Right atrium auricular region (tissue), 2 donors: ENCODE measurements at regions not wholly inside any gene's neighbourhood (a gene's known extent, or its start where the extent isn't known, plus 50 kb on each side); places are given as distances from the start of the nearest gene placed in this dataset.

Experiments used
- DNase-seq: peaks from one replicate; pipeline ENCODE4 v3.0.0-alpha.2; 2019; ENCODE audit warnings: low spot score
- H3K27ac ChIP-seq, 2 donors: fragments of 200-600 bp; sonication (generic); 1 replicate in 1 of 2; 2 replicates in 1 of 2; pipeline ENCODE4 v1.5.1; 2016 to 2019
- H3K27me3 ChIP-seq, 2 donors: fragments of 200-600 bp; sonication (generic); one replicate each; pipeline versions ENCODE4 v1.5.1 to v1.6.0; 2017 to 2019
- H3K36me3 ChIP-seq: fragments of 200-600 bp; sonication (generic); one replicate; pipeline ENCODE4 v1.5.1; 2016
- H3K4me1 ChIP-seq, 2 donors: fragments of 200-600 bp; sonication (generic); one replicate each; pipeline versions ENCODE4 v1.5.1 to v1.6.0; 2017 to 2019
- H3K4me3 ChIP-seq, 2 donors: fragments of 200-600 bp; sonication (generic); 1 replicate in 1 of 2; 2 replicates in 1 of 2; pipeline ENCODE4 v1.5.1; 2017 to 2019; ENCODE audit warnings: mild to moderate bottlenecking in 1 of 2, moderate library complexity in 1 of 2
- H3K9me3 ChIP-seq, 2 donors: fragments of 200-600 bp; sonication (generic); one replicate each; pipeline ENCODE4 v1.5.1; 2019
- CTCF ChIP-seq, 2 donors: fragments of 200-600 bp; sonication (generic); IDR thresholded peaks; one replicate each; pipeline ENCODE4 v1.5.1; 2019; ENCODE audit warnings: antibody characterized with exemption in 2 of 2

- H3K9me3 ChIP-seq, result no peaks in the 10 kb centered on the region
- no peak overlapping the region for H3K27ac ChIP-seq
- DNase-seq, result no peak
- H3K4me1 ChIP-seq, result peaks cover 0 to 14% of the 10 kb centered on the region in 2 donors
- H3K4me3 ChIP-seq, result no peak overlapping the region
- no peaks in the 10 kb centered on the region for H3K36me3 ChIP-seq
- no peak for TF ChIP-seq CTCF (IDR thresholded peaks at IDR 0.05)
- no peaks in the 10 kb centered on the region for H3K27me3 ChIP-seq
These were observed 187.2 kb downstream of the ARHGAP12 start for GRCh38 chr10:31741473-31741872.

GRCh38 chr10:31739711-31740110 is 188.9 kb downstream of the ARHGAP12 start:
- Histone ChIP-seq H3K36me3 (no peaks in the 10 kb centered on the region), H3K27ac (peak overlapping the region in 1 of 2 donors; percentile 18), H3K9me3 (no peaks in the 10 kb centered on the region), H3K4me1 (peaks cover 0 to 11% of the 10 kb centered on the region in 2 donors), H3K4me3 (no peak overlapping the region), H3K27me3 (no peaks in the 10 kb centered on the region)
- DNase-seq, result no peak
- no peak for TF ChIP-seq CTCF (IDR thresholded peaks at IDR 0.05)

- TF ChIP-seq CTCF (IDR thresholded peaks at IDR 0.05), result no peak
- Histone ChIP-seq H3K27ac (peak overlapping the region in 1 of 2 donors; percentile 18), H3K36me3 (no peaks in the 10 kb centered on the region), H3K9me3 (no peaks in the 10 kb centered on the region), H3K4me3 (no peak overlapping the region), H3K4me1 (peaks cover 0 to 11% of the 10 kb centered on the region in 2 donors), H3K27me3 (no peaks in the 10 kb centered on the region)
- DNase-seq, result no peak
These were observed 189.5 kb downstream of the ARHGAP12 start for GRCh38 chr10:31739146-31739545.

GRCh38 chr10:31731711-31732110 is 196.9 kb downstream of the ARHGAP12 start:
- H3K27ac ChIP-seq, result no peak overlapping the region
- no peak overlapping the region for H3K4me3 ChIP-seq
- no peak for TF ChIP-seq CTCF (IDR thresholded peaks at IDR 0.05)

GRCh38 chr10:31730776-31731175 is 197.9 kb downstream of the ARHGAP12 start:
- TF ChIP-seq CTCF (IDR thresholded peaks at IDR 0.05), result no peak

More at GRCh38 chr10:31731711-31732110, 196.9 kb downstream of the ARHGAP12 start:
- Histone ChIP-seq H3K36me3 (no peaks in the 10 kb centered on the region), H3K27me3 (no peaks in the 10 kb centered on the region), H3K9me3 (peaks cover 0 to 7% of the 10 kb centered on the region in 2 donors), H3K4me1 (no peaks in the 10 kb centered on the region)
- DNase-seq, result no peak

GRCh38 chr10:31728698-31729224 is 199.9 kb downstream of the ARHGAP12 start:
- Histone ChIP-seq H3K9me3 (peaks cover 0 to 7% of the 10 kb centered on the region in 2 donors), H3K36me3 (no peaks in the 10 kb centered on the region), H3K27ac (no peak overlapping the region), H3K4me1 (no peaks in the 10 kb centered on the region), H3K4me3 (no peak overlapping the region), H3K27me3 (no peaks in the 10 kb centered on the region)
- no peak for DNase-seq
- no peak for TF ChIP-seq CTCF (IDR thresholded peaks at IDR 0.05)

More at GRCh38 chr10:31730776-31731175, 197.9 kb downstream of the ARHGAP12 start:
- Histone ChIP-seq H3K36me3 (no peaks in the 10 kb centered on the region), H3K27me3 (no peaks in the 10 kb centered on the region), H3K9me3 (peaks cover 0 to 7% of the 10 kb centered on the region in 2 donors), H3K4me1 (no peaks in the 10 kb centered on the region), H3K4me3 (no peak overlapping the region), H3K27ac (no peak overlapping the region)
- no peak for DNase-seq
